K562 (cell line): ENCODE measurements at regions not wholly inside any gene's neighbourhood (a gene's known extent, or its start where the extent isn't known, plus 50 kb on each side); places are given as distances from the start of the nearest gene placed in this dataset.

Experiments used
- ATAC-seq: fragments of 200-7000 bp; cut with Tn5 transposase; 3 replicates; pipeline ENCODE4 v1.9.1; 2020; ENCODE audit warnings: moderate library complexity
- BruUV-seq: library from RNA; stranded (reverse); fragments of 400-500 nt; replicated peaks from 2 replicates; lab custom pipeline; 2021; lab: Mats Ljungman, UMichigan
- CTCF ChIA-PET: fragments of 300-600 bp; formaldehyde crosslinking; extraction: SDS; loops from one replicate; lab custom pipeline; 2021; ENCODE audit warnings: low intra/inter-chr PET ratio; lab: Yijun Ruan, JAX
- POLR2A ChIA-PET: fragments of 300-600, 350-650 bp; sonication (Branson Sonifier 250); formaldehyde crosslinking; extraction: SDS; loops from one replicate; lab custom pipeline; 2021; ENCODE audit warnings: antibody characterized with exemption, inconsistent platforms; lab: Yijun Ruan, JAX
- DNase-seq, 4 experiments: peaks; one replicate each; pipeline versions ENCODE4 v3.0.0 to v3.0.0-alpha.2; 2011 to 2018; ENCODE audit warnings: low spot score in 3 of 4, mixed read lengths in 3 of 4; ENCODE audit errors: extremely low read depth in 1 of 4
- FAIRE-seq: peaks from 2 replicates; lab custom pipeline; 2011; peaks lifted over from hg19 to GRCh38; lab: Jason Lieb, UNC
- H2AFZ ChIP-seq: 2 replicates; pipeline ENCODE4 v1.6.0; 2011; ENCODE audit warnings: low read depth, low read length, control low read depth, inconsistent platforms
- H3K27ac ChIP-seq: fragments of 200-600 bp; 3 replicates; pipeline ENCODE4 v1.8.0; 2011; ENCODE audit warnings: low read depth, mild to moderate bottlenecking, control low read depth, inconsistent platforms, low read length, moderate library complexity, mixed read lengths; ENCODE audit errors: extremely low read depth
- H3K27me3 ChIP-seq, 2 experiments: fragments of 300-600 bp in 1 of 2; 2 replicates in 1 of 2; 3 replicates in 1 of 2; pipeline versions ENCODE4 v1.6.0 to v1.8.0; 2011; ENCODE audit warnings: inconsistent platforms in 2 of 2, low read length in 2 of 2, mild to moderate bottlenecking in 1 of 2, mixed read lengths in 1 of 2, moderate library complexity in 1 of 2; ENCODE audit not compliant: control insufficient read depth in 2 of 2, insufficient read depth in 2 of 2
- H3K36me3 ChIP-seq: fragments of 300-600 bp; 3 replicates; pipeline ENCODE4 v1.8.0; 2011; ENCODE audit warnings: mild to moderate bottlenecking, low read length, inconsistent platforms; ENCODE audit not compliant: control insufficient read depth, insufficient read depth
- H3K4me1 ChIP-seq, 2 experiments: fragments of 200-600 bp in 1 of 2; replicated peaks in 1 of 2; 2 replicates in 1 of 2; 3 replicates in 1 of 2; pipeline versions ENCODE4 v1.5.1 to v1.8.0; 2011; ENCODE audit warnings: inconsistent platforms in 2 of 2, low read length in 2 of 2, mild to moderate bottlenecking in 1 of 2, mixed read lengths in 1 of 2, moderate library complexity in 1 of 2; ENCODE audit not compliant: control insufficient read depth in 2 of 2, insufficient read depth in 2 of 2
- H3K4me2 ChIP-seq: 2 replicates; pipeline ENCODE4 v1.6.1; 2011; ENCODE audit warnings: low read length, control low read depth, inconsistent platforms, mixed read lengths; ENCODE audit not compliant: insufficient read depth
- H3K4me3 ChIP-seq: fragments of 200-600 bp; sonication (generic), shearing (Covaris generic); 2 replicates; pipeline ENCODE4 v1.5.1; 2016; ENCODE audit warnings: control low read depth, inconsistent platforms
- H3K79me2 ChIP-seq: fragments of 200-600 bp; 3 replicates; pipeline ENCODE4 v1.8.0; 2011; ENCODE audit warnings: low read length, inconsistent platforms; ENCODE audit not compliant: control insufficient read depth, insufficient read depth
- H3K9ac ChIP-seq, 2 experiments: 2 replicates each; pipeline versions ENCODE4 v1.6.0 to v1.6.1; 2011; ENCODE audit warnings: low read depth in 2 of 2, low read length in 2 of 2, control low read depth in 1 of 2, inconsistent platforms in 1 of 2, mild to moderate bottlenecking in 1 of 2, mixed read lengths in 1 of 2; ENCODE audit not compliant: insufficient read depth in 1 of 2
- H3K9me1 ChIP-seq: one replicate; pipeline ENCODE4 v1.6.0; 2011; ENCODE audit warnings: inconsistent platforms, mild to moderate bottlenecking, low read length, moderate library complexity; ENCODE audit not compliant: control insufficient read depth, insufficient read depth
- H3K9me3 ChIP-seq: replicated peaks from 2 replicates; pipeline ENCODE4 v1.5.1; 2011; ENCODE audit warnings: low read depth, low read length, inconsistent platforms; ENCODE audit not compliant: control insufficient read depth, insufficient read depth
- H4K20me1 ChIP-seq: replicated peaks from 2 replicates; pipeline ENCODE4 v1.6.1; 2011; ENCODE audit warnings: low read length, inconsistent platforms, mixed read lengths; ENCODE audit not compliant: control insufficient read depth, insufficient read depth
- ERF ChIP-seq: fragments of 450-650 bp; formaldehyde crosslinking; IDR thresholded peaks from 2 replicates; pipeline ENCODE4 v1.4.0; 2020; ENCODE audit warnings: mild to moderate bottlenecking, mixed read lengths
- MCM2 ChIP-seq: fragments of 450-650 bp; IDR thresholded peaks from 2 replicates; pipeline ENCODE4 v1.6.1; 2017; ENCODE audit warnings: low read depth, mild to moderate bottlenecking
- YBX1 ChIP-seq: fragments of 450-650 bp; IDR thresholded peaks from 2 replicates; pipeline ENCODE4 v1.7.1; 2016; ENCODE audit warnings: mild to moderate bottlenecking
- WGBS: fragments of 100-300 bp; shearing (Covaris generic); methylation state at CpG from one replicate; pipeline ENCODE4 v1.1.6; 2016; ENCODE audit warnings: low coverage, mixed read lengths; ENCODE audit not compliant: insufficient coverage; ENCODE audit errors: missing lambda C conversion rate; 5-methylcytosine and 5-hydroxymethylcytosine counted together
- in situ Hi-C: fragments of 300-500 bp; cut with MboI; formaldehyde crosslinking; loops from 4 replicates; pipeline ENCODE4 v1.15.0; 2018; ENCODE audit warnings: inconsistent platforms, mixed read lengths
- intact Hi-C: fragments of 100-400 bp; cut with micrococcal nuclease; formaldehyde crosslinking; loops from 2 replicates; pipeline ENCODE4 v1.14.2; 2022
- TF ChIP-seq, protein P1 (sequence below): sonication (generic); formaldehyde crosslinking; IDR thresholded peaks from 2 replicates; pipeline ENCODE4 v1.8.0; 2022; ENCODE audit warnings: mild to moderate bottlenecking, missing genetic modification reagents, borderline replicate concordance
- TF ChIP-seq, protein P2 (sequence below), 2 experiments: fragments of 450-650 bp in 1 of 2; sonication (generic) in 1 of 2; formaldehyde crosslinking in 1 of 2; IDR thresholded peaks in 1 of 2; conservative IDR thresholded peaks in 1 of 2; 2 replicates each; pipeline versions ENCODE4 v1.6.1 to v1.8.1; 2016 to 2023; ENCODE audit warnings: mild to moderate bottlenecking in 2 of 2, moderate library complexity in 2 of 2, inconsistent platforms in 1 of 2, missing genetic modification reagents in 1 of 2
- TF ChIP-seq, protein P3 (sequence below): fragments of 250-450 bp; sonication (Bioruptor Pico); IDR thresholded peaks from 2 replicates; pipeline ENCODE4 v1.5.0; 2020; ENCODE audit warnings: mild to moderate bottlenecking
- TF ChIP-seq, protein P4 (sequence below), 2 experiments: fragments of 450-650 bp; conservative IDR thresholded peaks; 2 replicates each; pipeline ENCODE4 v1.6.1; 2017; ENCODE audit warnings: mild to moderate bottlenecking in 2 of 2, moderate library complexity in 2 of 2

DNA sequence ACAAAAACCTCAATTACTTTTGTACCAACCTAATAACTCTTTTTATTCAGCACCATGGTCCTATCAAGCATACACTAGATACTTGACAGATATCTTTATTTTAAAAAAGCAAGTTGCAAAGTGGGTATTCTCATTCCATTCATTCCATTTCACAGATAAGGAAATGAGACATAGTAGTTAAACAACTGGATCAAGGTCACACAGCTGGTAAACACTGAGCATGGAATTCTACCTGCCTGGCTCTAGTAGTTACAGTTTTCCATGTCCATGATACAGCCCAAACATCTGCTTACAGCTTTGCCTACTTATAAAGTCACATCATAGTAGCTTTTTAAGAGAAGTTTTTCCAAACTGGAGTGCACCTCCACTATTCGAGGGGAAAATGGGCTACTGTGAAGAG lies 57.1 kb upstream of the SERTM1 start:
- Histone ChIP-seq H3K9ac (no peak overlapping the region), H3K9me1 (no peaks in the 10 kb centered on the region), H3K9me3 (no peaks in the 10 kb centered on the region), H3K79me2 (no peaks in the 10 kb centered on the region), H2AFZ (no peak overlapping the region), H3K4me2 (no peak overlapping the region), H3K27me3 (no peaks in the 10 kb centered on the region), H3K4me3 (no peak overlapping the region), H3K27ac (no peak overlapping the region), H3K36me3 (no peaks in the 10 kb centered on the region), H4K20me1 (no peaks in the 10 kb centered on the region), H3K4me1 (no peaks in the 10 kb centered on the region)
- no peak for ATAC-seq
- in situ Hi-C loops = no loop called here
- ChIA-PET CTCF (no interaction called here), POLR2A (no interaction called here)
- TF ChIP-seq, protein P1, sequence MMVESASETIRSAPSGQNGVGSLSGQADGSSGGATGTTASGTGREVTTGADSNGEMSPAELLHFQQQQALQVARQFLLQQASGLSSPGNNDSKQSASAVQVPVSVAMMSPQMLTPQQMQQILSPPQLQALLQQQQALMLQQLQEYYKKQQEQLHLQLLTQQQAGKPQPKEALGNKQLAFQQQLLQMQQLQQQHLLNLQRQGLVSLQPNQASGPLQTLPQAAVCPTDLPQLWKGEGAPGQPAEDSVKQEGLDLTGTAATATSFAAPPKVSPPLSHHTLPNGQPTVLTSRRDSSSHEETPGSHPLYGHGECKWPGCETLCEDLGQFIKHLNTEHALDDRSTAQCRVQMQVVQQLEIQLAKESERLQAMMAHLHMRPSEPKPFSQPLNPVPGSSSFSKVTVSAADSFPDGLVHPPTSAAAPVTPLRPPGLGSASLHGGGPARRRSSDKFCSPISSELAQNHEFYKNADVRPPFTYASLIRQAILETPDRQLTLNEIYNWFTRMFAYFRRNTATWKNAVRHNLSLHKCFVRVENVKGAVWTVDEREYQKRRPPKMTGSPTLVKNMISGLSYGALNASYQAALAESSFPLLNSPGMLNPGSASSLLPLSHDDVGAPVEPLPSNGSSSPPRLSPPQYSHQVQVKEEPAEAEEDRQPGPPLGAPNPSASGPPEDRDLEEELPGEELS (CRISPR knock-in tag) = no peak
- no peak for FAIRE-seq
- no TSS peak for BruUV-seq
- no peak for DNase-seq
- whole genome bisulfite sequencing = 0% methylated on average over 1 of the region's 1 CpG
- intact Hi-C loops = no loop called here

DNA sequence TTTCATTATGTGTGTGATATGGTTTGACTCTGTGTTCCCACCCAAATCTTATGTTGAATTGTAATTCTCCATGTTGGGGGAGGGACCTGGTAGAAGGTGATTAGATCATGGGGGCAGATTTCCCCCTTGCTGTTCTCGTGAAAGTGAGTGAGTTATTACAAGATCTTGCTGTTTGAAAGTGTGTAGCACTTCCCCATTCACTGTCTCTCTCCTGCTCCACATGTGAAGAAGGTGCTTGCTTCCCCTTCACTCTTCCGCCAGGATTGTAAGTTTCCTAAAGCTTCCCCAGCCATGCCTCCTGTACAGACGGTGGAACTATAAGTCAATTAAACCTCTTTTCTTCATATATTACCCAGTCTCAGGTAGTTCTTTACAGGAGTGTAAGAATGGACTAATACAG lies 54.3 kb upstream of the SERTM1 start:
- Histone ChIP-seq H3K4me1 (no peaks in the 10 kb centered on the region), H3K9me3 (no peaks in the 10 kb centered on the region), H2AFZ (no peak overlapping the region)
- POLR2A ChIA-PET = no interaction called here
- ATAC-seq = no peak
- TF ChIP-seq ERF (CRISPR knock-in tag) (no peak), MCM2 (no peak), YBX1 (no peak)
- TF ChIP-seq, protein P2, sequence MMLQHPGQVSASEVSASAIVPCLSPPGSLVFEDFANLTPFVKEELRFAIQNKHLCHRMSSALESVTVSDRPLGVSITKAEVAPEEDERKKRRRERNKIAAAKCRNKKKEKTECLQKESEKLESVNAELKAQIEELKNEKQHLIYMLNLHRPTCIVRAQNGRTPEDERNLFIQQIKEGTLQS (IDR thresholded peaks at IDR 0.05) = no peak
- TF ChIP-seq, protein P2 (CRISPR knock-in tag; conservative IDR thresholded peaks at IDR 0.05) = no peak
- TF ChIP-seq, protein P3, sequence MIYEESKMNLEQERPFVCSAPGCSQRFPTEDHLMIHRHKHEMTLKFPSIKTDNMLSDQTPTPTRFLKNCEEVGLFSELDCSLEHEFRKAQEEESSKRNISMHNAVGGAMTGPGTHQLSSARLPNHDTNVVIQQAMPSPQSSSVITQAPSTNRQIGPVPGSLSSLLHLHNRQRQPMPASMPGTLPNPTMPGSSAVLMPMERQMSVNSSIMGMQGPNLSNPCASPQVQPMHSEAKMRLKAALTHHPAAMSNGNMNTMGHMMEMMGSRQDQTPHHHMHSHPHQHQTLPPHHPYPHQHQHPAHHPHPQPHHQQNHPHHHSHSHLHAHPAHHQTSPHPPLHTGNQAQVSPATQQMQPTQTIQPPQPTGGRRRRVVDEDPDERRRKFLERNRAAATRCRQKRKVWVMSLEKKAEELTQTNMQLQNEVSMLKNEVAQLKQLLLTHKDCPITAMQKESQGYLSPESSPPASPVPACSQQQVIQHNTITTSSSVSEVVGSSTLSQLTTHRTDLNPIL (CRISPR knock-in tag) = no peak
- TF ChIP-seq, protein P4, sequence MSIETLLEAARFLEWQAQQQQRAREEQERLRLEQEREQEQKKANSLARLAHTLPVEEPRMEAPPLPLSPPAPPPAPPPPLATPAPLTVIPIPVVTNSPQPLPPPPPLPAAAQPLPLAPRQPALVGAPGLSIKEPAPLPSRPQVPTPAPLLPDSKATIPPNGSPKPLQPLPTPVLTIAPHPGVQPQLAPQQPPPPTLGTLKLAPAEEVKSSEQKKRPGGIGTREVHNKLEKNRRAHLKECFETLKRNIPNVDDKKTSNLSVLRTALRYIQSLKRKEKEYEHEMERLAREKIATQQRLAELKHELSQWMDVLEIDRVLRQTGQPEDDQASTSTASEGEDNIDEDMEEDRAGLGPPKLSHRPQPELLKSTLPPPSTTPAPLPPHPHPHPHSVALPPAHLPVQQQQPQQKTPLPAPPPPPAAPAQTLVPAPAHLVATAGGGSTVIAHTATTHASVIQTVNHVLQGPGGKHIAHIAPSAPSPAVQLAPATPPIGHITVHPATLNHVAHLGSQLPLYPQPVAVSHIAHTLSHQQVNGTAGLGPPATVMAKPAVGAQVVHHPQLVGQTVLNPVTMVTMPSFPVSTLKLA (conservative IDR thresholded peaks at IDR 0.05) = no peak
- TF ChIP-seq, all 486 proteins: peak for 0
- H3K36me3 ChIP-seq = no peaks in the 10 kb centered on the region
- intact Hi-C loops = no loop called here
- no peaks in the 10 kb centered on the region for H3K9me1 ChIP-seq
- H3K79me2 ChIP-seq = no peaks in the 10 kb centered on the region
- no peak for FAIRE-seq
- H4K20me1 ChIP-seq = no peaks in the 10 kb centered on the region
- H3K4me2 ChIP-seq = no peak overlapping the region
- H3K27ac ChIP-seq = no peak overlapping the region
- DNase-seq = no peak
- in situ Hi-C loops = no loop called here
- H3K27me3 ChIP-seq = no peaks in the 10 kb centered on the region
- CTCF ChIA-PET = no interaction called here
- BruUV-seq = no TSS peak
- H3K4me3 ChIP-seq = no peak overlapping the region
- H3K9ac ChIP-seq = no peak overlapping the region
- 0% methylated on average over 3 of the region's 3 CpGs for WGBS
